Choroid plexus epithelial cell (primary cell): ENCODE measurements at regions not wholly inside any gene's neighbourhood (a gene's known extent, or its start where the extent isn't known, plus 50 kb on each side); places are given as distances from the start of the nearest gene placed in this dataset.

ENCODE experiments used
- DNase-seq: peaks from one replicate; pipeline ENCODE4 v3.0.0-alpha.2; 2010; ENCODE audit warnings: low read depth
- H3K4me3 ChIP-seq: 2 replicates; pipeline ENCODE4 v1.5.1; 2011; ENCODE audit warnings: low read depth, mild to moderate bottlenecking, control low read depth, low read length, moderate library complexity
- CTCF ChIP-seq: conservative IDR thresholded peaks from 2 replicates; pipeline ENCODE4 v1.5.1; 2011; ENCODE audit warnings: low read depth, mild to moderate bottlenecking, control low read depth, inconsistent platforms, low read length, moderate library complexity

GRCh38 chr2:147646818-147647468 is 197.9 kb upstream of the ACVR2A start:
- no peak for TF ChIP-seq CTCF
- no peak for DNase-seq
- no peak overlapping the region for H3K4me3 ChIP-seq

- no peak overlapping the region for H3K4me3 ChIP-seq
- no peak for DNase-seq
- TF ChIP-seq CTCF: no peak
Measured at GRCh38 chr2:147644491-147644890, 200.3 kb upstream of the ACVR2A start.

GRCh38 chr2:147642765-147643164 is 202.1 kb upstream of the ACVR2A start:
- no peak overlapping the region for H3K4me3 ChIP-seq
- DNase-seq: no peak
- no peak for TF ChIP-seq CTCF

GRCh38 chr2:147641651-147642050 is 203.2 kb upstream of the ACVR2A start:
- TF ChIP-seq CTCF: no peak
- no peak overlapping the region for H3K4me3 ChIP-seq
- DNase-seq: no peak

GRCh38 chr2:147639891-147640290 is 204.9 kb upstream of the ACVR2A start:
- no peak for DNase-seq
- no peak for TF ChIP-seq CTCF
- no peak overlapping the region for H3K4me3 ChIP-seq

- no peak for TF ChIP-seq CTCF
- H3K4me3 ChIP-seq: no peak overlapping the region
- DNase-seq: no peak
Measured at GRCh38 chr2:147639386-147639785, 205.4 kb upstream of the ACVR2A start.

- no peak for TF ChIP-seq CTCF
- DNase-seq: no peak
- no peak overlapping the region for H3K4me3 ChIP-seq
Measured at GRCh38 chr2:147636886-147637285, 207.9 kb upstream of the ACVR2A start.
